WTC11 (cell line): ENCODE measurements at regions not wholly inside any gene's neighbourhood (a gene's known extent, or its start where the extent isn't known, plus 50 kb on each side); places are given as distances from the start of the nearest gene placed in this dataset.
A peak's percentile ranks its signal among the peaks of the same experiment; 100 is the strongest.

Experiments
- ATAC-seq: fragments of 200-7000 bp; cut with Tn5 transposase; 2 replicates; pipeline ENCODE4 v1.10.0; 2021; ENCODE audit warnings: mild to moderate bottlenecking, moderate library complexity
- CTCF ChIA-PET: fragments of 300-600 bp; sonication (Branson Sonifier 250); formaldehyde crosslinking; loops from one replicate; lab custom pipeline; 2021; ENCODE audit warnings: antibody characterized with exemption; lab: Charles Lee
- POLR2A ChIA-PET: fragments of 350-600 bp; sonication (Branson Sonifier 250); formaldehyde crosslinking; loops from one replicate; lab custom pipeline; 2021; ENCODE audit warnings: antibody characterized with exemption; lab: Charles Lee
- DNase-seq: peaks from one replicate; pipeline ENCODE4 v3.0.0; 2021; ENCODE audit warnings: low spot score
- H3K27ac Mint-ChIP-seq: 2 replicates; pipeline ENCODE4 v1.8.0; 2021; ENCODE audit warnings: mixed read lengths
- H3K27me3 Mint-ChIP-seq: 2 replicates; pipeline ENCODE4 v1.8.0; 2021; ENCODE audit warnings: low read depth, mild to moderate bottlenecking, moderate library complexity, mixed read lengths
- H3K36me3 Mint-ChIP-seq: 2 replicates; pipeline ENCODE4 v1.8.0; 2021; ENCODE audit warnings: mixed read lengths
- H3K4me1 Mint-ChIP-seq: 2 replicates; pipeline ENCODE4 v1.8.0; 2022; ENCODE audit warnings: mixed read lengths
- H3K4me3 Mint-ChIP-seq: 2 replicates; pipeline ENCODE4 v1.8.0; 2021; ENCODE audit warnings: mild to moderate bottlenecking, moderate library complexity, mixed read lengths
- H3K9me3 Mint-ChIP-seq: 2 replicates; pipeline ENCODE4 v1.8.0; 2021; ENCODE audit warnings: mixed read lengths
- ARID4B ChIP-seq: sonication (generic); formaldehyde crosslinking; IDR thresholded peaks from 2 replicates; pipeline ENCODE4 v1.8.0; 2023; ENCODE audit warnings: missing genetic modification reagents, mild to moderate bottlenecking, borderline replicate concordance
- ATF2 ChIP-seq: sonication (generic); formaldehyde crosslinking; IDR thresholded peaks from 2 replicates; pipeline ENCODE4 v1.8.1; 2022; ENCODE audit warnings: low read depth, missing genetic modification reagents, borderline replicate concordance
- CBFB ChIP-seq: sonication (generic); formaldehyde crosslinking; IDR thresholded peaks from 2 replicates; pipeline ENCODE4 v1.8.1; 2022; ENCODE audit warnings: mild to moderate bottlenecking, low read depth, missing genetic modification reagents
- E2F5 ChIP-seq: sonication (generic); formaldehyde crosslinking; IDR thresholded peaks from 2 replicates; pipeline ENCODE4 v1.8.1; 2022; ENCODE audit warnings: mild to moderate bottlenecking, moderate library complexity, missing genetic modification reagents
- ERG ChIP-seq: fragments of 250-450 bp; sonication (Bioruptor Pico); IDR thresholded peaks from 2 replicates; pipeline ENCODE4 v1.8.0; 2021; ENCODE audit warnings: mild to moderate bottlenecking
- ESRRA ChIP-seq: sonication (generic); formaldehyde crosslinking; IDR thresholded peaks from 2 replicates; pipeline ENCODE4 v1.8.1; 2022; ENCODE audit warnings: mild to moderate bottlenecking, missing genetic modification reagents, borderline replicate concordance
- ETV6 ChIP-seq: sonication (generic); formaldehyde crosslinking; IDR thresholded peaks from 2 replicates; pipeline ENCODE4 v1.8.1; 2022; ENCODE audit warnings: mild to moderate bottlenecking, missing genetic modification reagents
- FOXK1 ChIP-seq: sonication (generic); formaldehyde crosslinking; IDR thresholded peaks from 2 replicates; pipeline ENCODE4 v1.8.0; 2022; ENCODE audit warnings: mild to moderate bottlenecking, moderate library complexity, missing genetic modification reagents
- FOXP1 ChIP-seq: sonication (generic); formaldehyde crosslinking; IDR thresholded peaks from 2 replicates; pipeline ENCODE4 v1.8.0; 2022; ENCODE audit warnings: missing genetic modification reagents, mild to moderate bottlenecking, moderate library complexity, borderline replicate concordance
- GTF2I ChIP-seq: fragments of 250-450 bp; sonication (Bioruptor Pico); conservative IDR thresholded peaks from 2 replicates; pipeline ENCODE4 v1.4.0; 2021; ENCODE audit warnings: mild to moderate bottlenecking
- RORB ChIP-seq: fragments of 250-450 bp; sonication (Bioruptor Pico); IDR thresholded peaks from 2 replicates; pipeline ENCODE4 v1.9.0; 2021; ENCODE audit warnings: mild to moderate bottlenecking
- ZNF317 ChIP-seq: sonication (generic); formaldehyde crosslinking; IDR thresholded peaks from 2 replicates; pipeline ENCODE4 v1.8.1; 2023; ENCODE audit warnings: low read depth, mild to moderate bottlenecking, moderate library complexity, missing genetic modification reagents, borderline replicate concordance
- ZNF423 ChIP-seq: fragments of 250-450 bp; sonication (Bioruptor Pico); IDR thresholded peaks from 2 replicates; pipeline ENCODE4 v2.1.2; 2022; ENCODE audit warnings: mild to moderate bottlenecking, moderate library complexity
- TF ChIP-seq, protein P1 (sequence below): sonication (generic); formaldehyde crosslinking; IDR thresholded peaks from 2 replicates; pipeline ENCODE4 v1.8.0; 2023; ENCODE audit warnings: missing genetic modification reagents
- TF ChIP-seq, protein P2 (sequence below): fragments of 250-450 bp; sonication (Bioruptor Pico); IDR thresholded peaks from 2 replicates; pipeline ENCODE4 v1.9.0; 2021; ENCODE audit warnings: mild to moderate bottlenecking

DNA sequence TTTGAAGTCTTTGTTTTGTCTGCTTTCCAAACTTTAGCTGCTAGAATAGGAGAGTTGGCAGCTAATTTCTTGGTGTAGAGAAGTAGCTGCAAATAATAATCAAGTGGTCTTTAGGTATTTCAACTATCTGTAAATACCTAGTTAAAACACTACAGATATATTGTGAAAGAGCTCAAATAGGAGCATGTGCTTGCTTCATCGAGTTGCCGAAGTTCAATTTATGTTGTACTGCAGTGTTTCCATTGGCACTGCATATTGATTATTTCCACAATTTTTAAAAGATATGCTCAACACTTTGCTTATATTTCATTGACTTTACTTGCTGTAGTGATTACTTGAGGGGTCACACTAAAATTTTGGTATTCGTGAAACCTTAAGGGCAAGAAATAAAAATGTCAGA is 131.6 kb upstream of the BMP4 start (continued):
- TF ChIP-seq ERG (no peak), ZNF317 (no peak), FOXK1 (CRISPR knock-in tag) (no peak), RORB (CRISPR knock-in tag) (no peak)

DNA sequence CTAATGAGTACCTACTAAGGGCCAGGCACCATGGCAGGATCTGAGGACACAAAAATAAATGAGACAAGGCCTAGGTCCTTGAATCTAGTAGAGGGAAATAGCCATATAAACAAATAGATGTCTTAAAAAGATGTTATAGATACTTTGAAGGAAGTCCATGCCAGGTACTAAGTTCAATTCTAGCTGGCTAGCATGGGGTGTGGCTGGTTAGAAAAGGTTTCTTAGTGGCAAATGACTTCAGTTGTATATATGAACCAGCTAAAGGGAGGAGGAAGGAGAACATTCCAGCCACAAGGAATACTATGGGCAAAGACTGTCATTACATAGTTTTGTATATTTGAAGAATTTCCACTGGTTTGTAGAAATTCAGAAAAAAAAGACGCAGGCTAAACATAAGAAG is 133.6 kb upstream of the BMP4 start:
- peaks cover 29% of the 10 kb centered on the region for H3K9me3 Mint-ChIP-seq
- DNase-seq (no peak), ATAC-seq (no peak)
- ChIA-PET POLR2A (no interaction called here), CTCF (no interaction called here)
- no peaks in the 10 kb centered on the region; the same call in 1 of the 2 replicates for H3K27me3 Mint-ChIP-seq
- no peak overlapping the region for H3K27ac Mint-ChIP-seq
- H3K4me3 Mint-ChIP-seq = no peak overlapping the region
- peaks cover 23% of the 10 kb centered on the region for H3K36me3 Mint-ChIP-seq
- TF ChIP-seq, protein P1, sequence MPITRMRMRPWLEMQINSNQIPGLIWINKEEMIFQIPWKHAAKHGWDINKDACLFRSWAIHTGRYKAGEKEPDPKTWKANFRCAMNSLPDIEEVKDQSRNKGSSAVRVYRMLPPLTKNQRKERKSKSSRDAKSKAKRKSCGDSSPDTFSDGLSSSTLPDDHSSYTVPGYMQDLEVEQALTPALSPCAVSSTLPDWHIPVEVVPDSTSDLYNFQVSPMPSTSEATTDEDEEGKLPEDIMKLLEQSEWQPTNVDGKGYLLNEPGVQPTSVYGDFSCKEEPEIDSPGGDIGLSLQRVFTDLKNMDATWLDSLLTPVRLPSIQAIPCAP (CRISPR knock-in tag) = no peak
- TF ChIP-seq ATF2 (CRISPR knock-in tag) (no peak), FOXP1 (CRISPR knock-in tag) (no peak)
- TF ChIP-seq, all 79 proteins: peak for 0
- H3K4me1 Mint-ChIP-seq = peaks cover 11% of the 10 kb centered on the region

- Mint-ChIP-seq H3K27ac (no peak overlapping the region), H3K4me1 (no peaks in the 10 kb centered on the region), H3K9me3 (peaks cover 49% of the 10 kb centered on the region), H3K4me3 (no peak overlapping the region), H3K36me3 (peaks cover 33% of the 10 kb centered on the region), H3K27me3 (no peaks in the 10 kb centered on the region; the same call in 1 of the 2 replicates)
- DNase-seq (no peak), ATAC-seq (no peak)
- POLR2A ChIA-PET = no interaction called here
- CTCF ChIA-PET = no interaction called here
- TF ChIP-seq ZNF317 = peak; percentile 98
- TF ChIP-seq ETV6 = no peak
Observed at GRCh38 chr14:54094765-54095164, 138.1 kb upstream of the BMP4 start.

- CTCF ChIA-PET = no interaction called here
- peaks cover 38% of the 10 kb centered on the region for H3K9me3 Mint-ChIP-seq
- H3K4me3 Mint-ChIP-seq = no peak overlapping the region
- H3K36me3 Mint-ChIP-seq = peaks cover 27% of the 10 kb centered on the region
- DNase-seq (no peak), ATAC-seq (no peak)
- H3K27ac Mint-ChIP-seq = no peak overlapping the region
- POLR2A ChIA-PET = no interaction called here
- no peaks in the 10 kb centered on the region for H3K4me1 Mint-ChIP-seq
- no peaks in the 10 kb centered on the region; the same call in 1 of the 2 replicates for H3K27me3 Mint-ChIP-seq
- TF ChIP-seq ZNF423 (CRISPR knock-in tag) (no peak), ERG (no peak), ARID4B (CRISPR knock-in tag) (no peak), ZNF317 (no peak), CBFB (no peak), GTF2I (CRISPR knock-in tag) (no peak), ESRRA (CRISPR knock-in tag) (no peak), E2F5 (no peak)
- TF ChIP-seq, protein P2, sequence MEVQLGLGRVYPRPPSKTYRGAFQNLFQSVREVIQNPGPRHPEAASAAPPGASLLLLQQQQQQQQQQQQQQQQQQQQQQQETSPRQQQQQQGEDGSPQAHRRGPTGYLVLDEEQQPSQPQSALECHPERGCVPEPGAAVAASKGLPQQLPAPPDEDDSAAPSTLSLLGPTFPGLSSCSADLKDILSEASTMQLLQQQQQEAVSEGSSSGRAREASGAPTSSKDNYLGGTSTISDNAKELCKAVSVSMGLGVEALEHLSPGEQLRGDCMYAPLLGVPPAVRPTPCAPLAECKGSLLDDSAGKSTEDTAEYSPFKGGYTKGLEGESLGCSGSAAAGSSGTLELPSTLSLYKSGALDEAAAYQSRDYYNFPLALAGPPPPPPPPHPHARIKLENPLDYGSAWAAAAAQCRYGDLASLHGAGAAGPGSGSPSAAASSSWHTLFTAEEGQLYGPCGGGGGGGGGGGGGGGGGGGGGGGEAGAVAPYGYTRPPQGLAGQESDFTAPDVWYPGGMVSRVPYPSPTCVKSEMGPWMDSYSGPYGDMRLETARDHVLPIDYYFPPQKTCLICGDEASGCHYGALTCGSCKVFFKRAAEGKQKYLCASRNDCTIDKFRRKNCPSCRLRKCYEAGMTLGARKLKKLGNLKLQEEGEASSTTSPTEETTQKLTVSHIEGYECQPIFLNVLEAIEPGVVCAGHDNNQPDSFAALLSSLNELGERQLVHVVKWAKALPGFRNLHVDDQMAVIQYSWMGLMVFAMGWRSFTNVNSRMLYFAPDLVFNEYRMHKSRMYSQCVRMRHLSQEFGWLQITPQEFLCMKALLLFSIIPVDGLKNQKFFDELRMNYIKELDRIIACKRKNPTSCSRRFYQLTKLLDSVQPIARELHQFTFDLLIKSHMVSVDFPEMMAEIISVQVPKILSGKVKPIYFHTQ (CRISPR knock-in tag) = no peak
Observed at GRCh38 chr14:54098536-54098935, 141.9 kb upstream of the BMP4 start.
